HepG2 (cell line): ENCODE measurements at regions not wholly inside any gene's neighbourhood (a gene's known extent, or its start where the extent isn't known, plus 50 kb on each side); places are given as distances from the start of the nearest gene placed in this dataset.

Source experiments
- ATAC-seq: fragments of 200-7000 bp; cut with Tn5 transposase; 3 replicates; pipeline ENCODE4 v1.9.1; 2020; ENCODE audit warnings: mild to moderate bottlenecking, moderate library complexity
- BruUV-seq: library from RNA; stranded (reverse); fragments of 400-500 nt; replicated peaks from 2 replicates; lab custom pipeline; 2021; lab: Mats Ljungman, UMichigan
- CTCF ChIA-PET: fragments of 300-600 bp; formaldehyde crosslinking; extraction: SDS; loops from one replicate; lab custom pipeline; 2021; ENCODE audit warnings: low total read pairs, inconsistent platforms, low intra/inter-chr PET ratio; lab: Yijun Ruan, JAX
- POLR2A ChIA-PET: fragments of 350-600 bp; sonication (Branson Sonifier 250); formaldehyde crosslinking; loops from one replicate; lab custom pipeline; 2020; ENCODE audit warnings: antibody characterized with exemption, inconsistent platforms; lab: Yijun Ruan, JAX
- DNase-seq: peaks from one replicate; pipeline ENCODE4 v3.0.0-alpha.2; 2015; ENCODE audit warnings: low spot score
- FAIRE-seq: peaks from 3 replicates; lab custom pipeline; 2011; peaks lifted over from hg19 to GRCh38; lab: Jason Lieb, UNC
- H2AFZ ChIP-seq: one replicate; pipeline ENCODE4 v1.6.1; 2011; ENCODE audit warnings: low read length, inconsistent platforms
- H3K27ac ChIP-seq: fragments of 300-600 bp; 3 replicates; pipeline ENCODE4 v1.8.0; 2011; ENCODE audit warnings: mixed run types, mild to moderate bottlenecking, mixed read lengths, low read length, inconsistent platforms; ENCODE audit not compliant: insufficient read depth; ENCODE audit errors: extremely low read length
- H3K27me3 ChIP-seq, 2 experiments: fragments of 200-600 bp in 1 of 2; 2 replicates in 1 of 2; 3 replicates in 1 of 2; pipeline versions ENCODE4 v1.6.0 to v1.8.0; 2011; ENCODE audit warnings: low read length in 2 of 2, mild to moderate bottlenecking in 2 of 2, moderate library complexity in 2 of 2, inconsistent platforms in 1 of 2; ENCODE audit not compliant: insufficient read depth in 2 of 2, control insufficient read depth in 1 of 2
- H3K36me3 ChIP-seq, 2 experiments: fragments of 200-600 bp in 1 of 2; replicated peaks in 1 of 2; 2 replicates in 1 of 2; 3 replicates in 1 of 2; pipeline versions ENCODE4 v1.5.1 to v1.8.0; 2011; ENCODE audit warnings: low read length in 2 of 2, inconsistent platforms in 1 of 2; ENCODE audit not compliant: insufficient read depth in 2 of 2, control insufficient read depth in 1 of 2
- H3K4me1 ChIP-seq: 2 replicates; pipeline ENCODE4 v1.5.1; 2012; ENCODE audit warnings: low read length, inconsistent platforms; ENCODE audit not compliant: insufficient read depth
- H3K4me2 ChIP-seq: 2 replicates; pipeline ENCODE4 v1.6.0; 2011; ENCODE audit warnings: low read depth, low read length, inconsistent platforms
- H3K4me3 ChIP-seq, 3 experiments: fragments of 200-600 bp in 1 of 3; sonication (generic), shearing (Covaris generic) in 1 of 3; replicated peaks in 1 of 3; 2 replicates each; pipeline ENCODE4 v1.5.1; 2011 to 2016; ENCODE audit warnings: low read length in 3 of 3, inconsistent platforms in 2 of 3, low read depth in 2 of 3, mild to moderate bottlenecking in 2 of 3, control low read depth in 1 of 3, mixed read lengths in 1 of 3; ENCODE audit not compliant: insufficient read depth in 1 of 3
- H3K79me2 ChIP-seq: one replicate; pipeline ENCODE4 v1.6.1; 2011; ENCODE audit warnings: low read length, inconsistent platforms; ENCODE audit not compliant: insufficient read depth
- H3K9ac ChIP-seq: 2 replicates; pipeline ENCODE4 v1.6.0; 2011; ENCODE audit warnings: mild to moderate bottlenecking, low read depth, low read length, inconsistent platforms; ENCODE audit not compliant: insufficient read depth
- H3K9me3 ChIP-seq: 2 replicates; pipeline ENCODE4 v1.5.1; 2012; ENCODE audit warnings: mild to moderate bottlenecking, low read length
- H4K20me1 ChIP-seq: 2 replicates; pipeline ENCODE4 v1.6.0; 2011; ENCODE audit warnings: inconsistent platforms, mild to moderate bottlenecking, low read length, moderate library complexity; ENCODE audit not compliant: insufficient read depth
- GATAD2A ChIP-seq: IDR thresholded peaks from 2 replicates; pipeline ENCODE4 v1.6.1; 2016
- PAXIP1 ChIP-seq: sonication (generic); formaldehyde crosslinking; conservative IDR thresholded peaks from 2 replicates; pipeline ENCODE4 v1.4.0; 2020; ENCODE audit warnings: mild to moderate bottlenecking, missing genetic modification reagents, moderate library complexity
- POGZ ChIP-seq: sonication (generic); formaldehyde crosslinking; IDR thresholded peaks from 2 replicates; pipeline ENCODE4 v1.4.0; 2020; ENCODE audit warnings: mild to moderate bottlenecking, missing genetic modification reagents
- RAD51 ChIP-seq: fragments of 450-650 bp; IDR thresholded peaks from 2 replicates; pipeline ENCODE4 v1.6.1; 2016; ENCODE audit warnings: borderline replicate concordance
- RARA ChIP-seq: IDR thresholded peaks from 2 replicates; pipeline ENCODE4 v1.6.1; 2016; ENCODE audit warnings: missing genetic modification reagents, missing compliant biosample characterization
- RFXANK ChIP-seq: IDR thresholded peaks from 2 replicates; pipeline ENCODE4 v1.6.1; 2016
- U2AF2 ChIP-seq: fragments of 200-400 bp; formaldehyde crosslinking; IDR thresholded peaks from 2 replicates; pipeline ENCODE4 v1.6.1; 2017; ENCODE audit warnings: low read depth, mild to moderate bottlenecking, low read length
- ZFP82 ChIP-seq: sonication (generic); formaldehyde crosslinking; IDR thresholded peaks from 2 replicates; pipeline ENCODE4 v1.5.1; 2020; ENCODE audit warnings: mild to moderate bottlenecking, missing genetic modification reagents, borderline replicate concordance
- ZNF724P ChIP-seq: sonication (generic); formaldehyde crosslinking; IDR thresholded peaks from 2 replicates; pipeline ENCODE4 v1.8.0; 2022; ENCODE audit warnings: missing genetic modification reagents, borderline replicate concordance
- ZNF891 ChIP-seq: sonication (generic); formaldehyde crosslinking; IDR thresholded peaks from 2 replicates; pipeline ENCODE4 v1.5.0; 2020; ENCODE audit warnings: mild to moderate bottlenecking, missing genetic modification reagents
- WGBS: methylation state at CpG from one replicate; pipeline ENCODE4 v1.1.6; 2017; ENCODE audit warnings: low lambda C conversion rate; 5-methylcytosine and 5-hydroxymethylcytosine counted together
- in situ Hi-C: cut with HindIII; loops from 2 replicates; pipeline ENCODE4 v1.10.0; 2017; ENCODE audit warnings: low pct_unique_long_range_greater_than_20kb; ENCODE audit not compliant: extremely low pct_ligation_motif_present
- intact Hi-C: fragments of 100-400 bp; cut with micrococcal nuclease; formaldehyde crosslinking; loops from one replicate; pipeline ENCODE4 v1.10.0; 2022; ENCODE audit not compliant: unreplicated experiment

DNA sequence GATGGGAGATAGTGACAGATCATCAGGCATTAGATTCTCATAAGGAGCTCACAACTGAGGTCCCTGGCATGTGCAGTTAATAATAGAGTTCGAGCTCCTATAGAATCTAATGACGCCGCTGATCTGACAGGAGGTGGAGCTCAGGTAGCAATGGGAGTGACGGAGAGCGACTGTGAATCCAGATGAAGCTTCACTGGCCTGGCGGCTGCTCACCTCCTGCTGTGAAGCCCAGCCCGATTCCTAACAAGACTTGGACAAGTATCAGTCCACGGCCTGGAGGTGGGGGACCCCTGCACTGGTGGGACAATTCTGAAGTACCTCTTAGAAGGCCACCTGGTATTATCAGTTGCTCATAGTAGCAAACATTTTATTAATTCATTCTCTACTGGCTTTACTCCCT is 377.9 kb upstream of the ITGA1 start (continued):
- TF ChIP-seq ZNF891 (CRISPR knock-in tag) = no peak
- TF ChIP-seq RARA (CRISPR knock-in tag) = no peak
- TF ChIP-seq ZNF724P (CRISPR knock-in tag) = no peak
- no peak for TF ChIP-seq GATAD2A
- TF ChIP-seq POGZ (CRISPR knock-in tag) = no peak
- TF ChIP-seq, all 625 proteins: peak for 0

DNA sequence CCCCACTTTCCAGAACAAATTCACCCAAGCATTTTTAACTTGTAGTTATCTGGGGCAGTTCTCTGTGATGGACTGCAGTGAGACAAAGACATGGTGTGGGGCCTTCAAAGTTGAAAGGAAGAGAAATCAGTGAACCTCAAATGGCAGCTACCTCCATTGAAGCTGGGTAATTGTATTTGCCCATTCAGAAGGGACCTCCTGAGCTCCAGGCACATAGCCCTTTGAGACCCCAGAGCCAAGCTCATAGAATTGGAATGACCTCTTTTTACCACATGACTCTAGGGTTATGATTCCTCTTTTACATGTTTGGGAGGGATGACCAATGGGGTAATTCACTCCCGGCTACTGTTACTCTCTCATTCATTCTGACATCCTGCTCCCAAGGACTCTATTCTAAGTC is 368.4 kb upstream of the ITGA1 start:
- Histone ChIP-seq H3K36me3 (no peaks in the 10 kb centered on the region), H3K4me1 (no peaks in the 10 kb centered on the region), H4K20me1 (no peaks in the 10 kb centered on the region), H2AFZ (no peak overlapping the region), H3K9ac (no peak overlapping the region), H3K9me3 (no peaks in the 10 kb centered on the region), H3K79me2 (no peaks in the 10 kb centered on the region), H3K4me2 (no peak overlapping the region), H3K4me3 (no peak overlapping the region), H3K27me3 (no peaks in the 10 kb centered on the region; a peak in 1 of 5 replicates), H3K27ac (no peak overlapping the region)
- intact Hi-C loops = no loop called here
- BruUV-seq = no TSS peak
- ATAC-seq (no peak), DNase-seq (no peak), FAIRE-seq (no peak)
- ChIA-PET POLR2A (no interaction called here), CTCF (no interaction called here)
- 0% methylated on average over 1 of the region's 1 CpG for WGBS
- TF ChIP-seq ZFP82 (CRISPR knock-in tag) = no peak
- TF ChIP-seq U2AF2 = no peak
- TF ChIP-seq PAXIP1 (CRISPR knock-in tag) = no peak
- TF ChIP-seq RFXANK (CRISPR knock-in tag) = no peak
- TF ChIP-seq RAD51 = no peak
- in situ Hi-C loops = no loop called here
